Fibroblast of pulmonary artery (primary cell): ENCODE measurements at regions not wholly inside any gene's neighbourhood (a gene's known extent, or its start where the extent isn't known, plus 50 kb on each side); places are given as distances from the start of the nearest gene placed in this dataset.
A peak's percentile ranks its signal among the peaks of the same experiment; 100 is the strongest.

Source experiments
- DNase-seq: peaks from one replicate; pipeline ENCODE4 v3.0.0-alpha.2; 2010; ENCODE audit warnings: low read depth
- H3K4me3 ChIP-seq: replicated peaks from 2 replicates; pipeline ENCODE4 v1.5.1; 2011; ENCODE audit warnings: low read depth, mild to moderate bottlenecking, control low read depth, low read length, moderate library complexity
- CTCF ChIP-seq: IDR thresholded peaks from 2 replicates; pipeline ENCODE4 v1.5.1; 2011; ENCODE audit warnings: mild to moderate bottlenecking, control low read depth, low read length, inconsistent platforms; ENCODE audit errors: missing control alignments

- DNase-seq: no peak
- no peak for TF ChIP-seq CTCF
These were observed 54.2 kb upstream of the MCTP2 start for GRCh38 chr15:94177112-94177511.

GRCh38 chr15:94175420-94175819, 55.9 kb upstream of the MCTP2 start:
- H3K4me3 ChIP-seq: no peak overlapping the region
- no peak for DNase-seq
- TF ChIP-seq CTCF: no peak

More at GRCh38 chr15:94177112-94177511, 54.2 kb upstream of the MCTP2 start:
- no peak overlapping the region for H3K4me3 ChIP-seq

- no peak overlapping the region for H3K4me3 ChIP-seq
- DNase-seq: no peak
- no peak for TF ChIP-seq CTCF
These were observed 57.0 kb upstream of the MCTP2 start for GRCh38 chr15:94174399-94174802.

- DNase-seq: no peak
- TF ChIP-seq CTCF: no peak
- no peak overlapping the region for H3K4me3 ChIP-seq
These were observed 63.1 kb upstream of the MCTP2 start for GRCh38 chr15:94168250-94168649.

GRCh38 chr15:94164971-94165370, 66.4 kb upstream of the MCTP2 start:
- TF ChIP-seq CTCF: no peak
- H3K4me3 ChIP-seq: no peak overlapping the region
- DNase-seq: no peak

- DNase-seq: peak; percentile 35
- TF ChIP-seq CTCF: peak; percentile 49
These were observed 67.1 kb upstream of the MCTP2 start for GRCh38 chr15:94164202-94164807.

DNA sequence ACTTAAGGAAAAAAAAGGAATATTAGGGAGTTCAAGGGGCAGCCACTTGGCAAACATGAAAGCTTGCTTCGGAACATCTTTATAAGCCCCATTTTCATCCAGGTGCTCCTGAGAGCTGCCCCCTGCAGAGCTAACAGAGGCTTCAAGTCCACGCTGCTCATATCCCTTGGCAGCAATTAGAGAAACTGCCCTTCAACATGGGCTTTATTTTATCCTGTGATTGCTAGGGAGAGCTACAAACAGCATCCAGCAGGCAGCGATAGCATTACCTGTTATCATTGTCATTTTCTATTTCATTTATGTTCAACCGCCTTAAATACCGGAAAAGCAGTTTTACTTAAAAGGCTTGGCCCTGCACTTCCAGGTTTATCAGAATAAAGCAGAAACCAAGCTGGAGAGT, 68.4 kb upstream of the MCTP2 start:
- DNase-seq: no peak
- H3K4me3 ChIP-seq: no peak overlapping the region
- TF ChIP-seq CTCF: no peak

More at GRCh38 chr15:94164202-94164807, 67.1 kb upstream of the MCTP2 start:
- no peak overlapping the region for H3K4me3 ChIP-seq
